HEK293T (cell line): ENCODE measurements at regions not wholly inside any gene's neighbourhood (a gene's known extent, or its start where the extent isn't known, plus 50 kb on each side); places are given as distances from the start of the nearest gene placed in this dataset.

Experiments
- CTBP1 ChIP-seq: fragments of 450-650 bp; IDR thresholded peaks from 2 replicates; pipeline ENCODE4 v1.6.1; 2016; ENCODE audit warnings: borderline replicate concordance
- ELF4 ChIP-seq: fragments of 450-650 bp; IDR thresholded peaks from 2 replicates; pipeline ENCODE4 v1.6.1; 2017; ENCODE audit warnings: antibody characterized with exemption
- FOXA1 ChIP-seq: fragments of 450-650 bp; IDR thresholded peaks from 2 replicates; pipeline ENCODE4 v1.6.1; 2016; ENCODE audit warnings: mild to moderate bottlenecking
- FOXM1 ChIP-seq: fragments of 450-650 bp; IDR thresholded peaks from 2 replicates; pipeline ENCODE4 v1.6.1; 2017; ENCODE audit warnings: mild to moderate bottlenecking, borderline replicate concordance
- L3MBTL2 ChIP-seq: fragments of 450-650 bp; conservative IDR thresholded peaks from 2 replicates; pipeline ENCODE4 v1.6.1; 2016; ENCODE audit warnings: mild to moderate bottlenecking
- NFRKB ChIP-seq: fragments of 450-650 bp; IDR thresholded peaks from 2 replicates; pipeline ENCODE4 v1.6.1; 2016; ENCODE audit warnings: mild to moderate bottlenecking, moderate library complexity
- PKNOX1 ChIP-seq: fragments of 450-650 bp; IDR thresholded peaks from 2 replicates; pipeline ENCODE4 v1.6.1; 2016
- SP1 ChIP-seq: fragments of 450-650 bp; IDR thresholded peaks from 2 replicates; pipeline ENCODE4 v1.6.1; 2017
- TARDBP ChIP-seq: fragments of 450-650 bp; IDR thresholded peaks from 2 replicates; pipeline ENCODE4 v1.6.1; 2016

- TF ChIP-seq PKNOX1 (no peak), ELF4 (no peak), CTBP1 (no peak), FOXM1 (no peak), FOXA1 (no peak), L3MBTL2 (no peak), NFRKB (no peak), SP1 (no peak), TARDBP (no peak)
These were observed 182.4 kb upstream of the DPH6 start for GRCh38 chr15:35728219-35728940.
